ENCODE measurements at regions not wholly inside any gene's neighbourhood (a gene's known extent, or its start where the extent isn't known, plus 50 kb on each side); places are given as distances from the start of the nearest gene placed in this dataset.

- Histone ChIP-seq H3K9me3 (no peaks in the 10 kb centered on the region), H3K27ac (no peak overlapping the region), H3K27me3 (no peaks in the 10 kb centered on the region), H3K36me3 (no peaks in the 10 kb centered on the region), H3K4me3 (no peak overlapping the region), H3K4me1 (no peaks in the 10 kb centered on the region)
- TF ChIP-seq, protein P1, sequence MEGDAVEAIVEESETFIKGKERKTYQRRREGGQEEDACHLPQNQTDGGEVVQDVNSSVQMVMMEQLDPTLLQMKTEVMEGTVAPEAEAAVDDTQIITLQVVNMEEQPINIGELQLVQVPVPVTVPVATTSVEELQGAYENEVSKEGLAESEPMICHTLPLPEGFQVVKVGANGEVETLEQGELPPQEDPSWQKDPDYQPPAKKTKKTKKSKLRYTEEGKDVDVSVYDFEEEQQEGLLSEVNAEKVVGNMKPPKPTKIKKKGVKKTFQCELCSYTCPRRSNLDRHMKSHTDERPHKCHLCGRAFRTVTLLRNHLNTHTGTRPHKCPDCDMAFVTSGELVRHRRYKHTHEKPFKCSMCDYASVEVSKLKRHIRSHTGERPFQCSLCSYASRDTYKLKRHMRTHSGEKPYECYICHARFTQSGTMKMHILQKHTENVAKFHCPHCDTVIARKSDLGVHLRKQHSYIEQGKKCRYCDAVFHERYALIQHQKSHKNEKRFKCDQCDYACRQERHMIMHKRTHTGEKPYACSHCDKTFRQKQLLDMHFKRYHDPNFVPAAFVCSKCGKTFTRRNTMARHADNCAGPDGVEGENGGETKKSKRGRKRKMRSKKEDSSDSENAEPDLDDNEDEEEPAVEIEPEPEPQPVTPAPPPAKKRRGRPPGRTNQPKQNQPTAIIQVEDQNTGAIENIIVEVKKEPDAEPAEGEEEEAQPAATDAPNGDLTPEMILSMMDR (IDR thresholded peaks at IDR 0.05): peak; percentile 24 to 49 (median 28)
- DNase-seq: no peak
- intact Hi-C loops (cut with DNase I): no loop called here
- no peak for ATAC-seq
- no peak for FAIRE-seq
- WGBS, 2 donors: 27 to 48% methylated on average over 7 of the region's 7 CpGs
These were observed 433.6 kb downstream of the MAGEB5 start for GRCh38 chrX:26649534-26649933.

DNA sequence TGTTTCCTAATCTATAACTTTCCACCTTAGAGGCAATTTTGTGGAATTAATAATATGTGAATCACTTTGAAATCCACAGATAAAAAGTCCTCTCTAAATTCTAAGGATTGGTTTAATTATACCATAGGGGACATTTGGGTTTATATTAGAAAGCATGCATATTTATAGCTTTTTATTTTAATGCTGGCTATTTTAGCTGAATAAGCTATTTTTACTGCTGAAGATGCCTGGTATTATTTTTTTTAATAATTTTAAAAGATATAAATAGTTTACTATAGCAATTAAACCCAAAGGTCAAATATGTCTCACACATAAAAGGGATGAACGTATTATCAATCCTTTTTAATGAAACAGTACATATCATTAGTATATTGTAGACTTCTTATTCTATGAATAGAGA is 415.4 kb downstream of the MAGEB5 start:
- intact Hi-C loops (cut with DNase I): no loop called here
- Histone ChIP-seq H3K9me3 (no peaks in the 10 kb centered on the region), H3K27ac (no peak overlapping the region), H3K36me3 (no peaks in the 10 kb centered on the region), H3K4me3 (no peak overlapping the region), H3K4me1 (no peaks in the 10 kb centered on the region), H3K27me3 (no peaks in the 10 kb centered on the region)
- DNase-seq: no peak
- TF ChIP-seq, protein P1 (IDR thresholded peaks at IDR 0.05): no peak
- ATAC-seq: no peak
- FAIRE-seq: peak; percentile 9
- 64 to 75% methylated on average over 1 of the region's 1 CpG for WGBS, 2 donors

DNA sequence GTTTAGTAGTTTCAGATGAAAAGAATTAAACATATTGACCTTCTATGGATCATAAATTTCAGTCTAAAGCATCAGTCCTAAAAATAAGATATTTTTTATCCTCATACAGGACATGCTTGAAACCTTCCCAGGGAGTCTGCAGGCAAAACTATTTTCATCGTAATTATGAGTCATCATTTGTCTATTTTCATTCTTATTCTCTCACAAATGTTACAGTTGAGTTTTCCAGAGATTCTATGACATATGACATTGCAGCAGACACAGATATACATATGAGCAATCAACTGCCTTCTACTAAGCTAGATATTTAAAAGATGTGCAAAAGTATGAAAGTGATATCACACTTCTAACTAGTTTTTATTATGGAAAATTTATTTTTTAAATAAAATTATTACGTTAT is 398.0 kb downstream of the MAGEB5 start:
- Histone ChIP-seq H3K4me1 (no peaks in the 10 kb centered on the region), H3K36me3 (no peaks in the 10 kb centered on the region), H3K27ac (no peak overlapping the region), H3K4me3 (no peak overlapping the region), H3K27me3 (no peaks in the 10 kb centered on the region), H3K9me3 (no peaks in the 10 kb centered on the region)
- intact Hi-C loops (cut with DNase I): no loop called here
- FAIRE-seq: no peak
- TF ChIP-seq, protein P1 (IDR thresholded peaks at IDR 0.05): no peak
- 62 to 82% methylated on average over 2 of the region's 2 CpGs for WGBS, 2 donors
- DNase-seq: no peak
- no peak for ATAC-seq

DNA sequence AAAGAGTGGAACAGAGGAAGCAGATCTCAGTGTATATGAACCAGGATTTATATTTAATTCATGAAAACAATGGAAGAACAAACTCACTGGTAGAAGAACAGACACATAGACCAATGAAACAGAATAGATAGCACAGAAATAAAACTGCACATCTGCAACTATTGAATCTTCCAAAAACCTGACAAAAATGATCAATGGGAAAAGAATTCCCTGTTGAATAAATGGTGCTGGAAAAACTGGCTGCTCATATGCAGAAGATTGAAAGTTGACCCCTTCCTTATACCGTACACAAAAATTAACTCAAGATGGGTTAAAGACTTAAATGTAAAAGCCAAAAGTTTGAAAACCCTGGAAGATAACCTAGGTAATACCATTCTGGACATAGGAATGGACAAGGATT is 391.0 kb downstream of the MAGEB5 start:
- no peak for DNase-seq
- TF ChIP-seq, protein P1 (IDR thresholded peaks at IDR 0.05): no peak
- H3K27ac ChIP-seq: no peak overlapping the region
- intact Hi-C loops (cut with DNase I): no loop called here
- H3K36me3 ChIP-seq: no peaks in the 10 kb centered on the region
- no peak for ATAC-seq
- FAIRE-seq: no peak
- H3K27me3 ChIP-seq: peaks cover 0 to 10% (median 0%) of the 10 kb centered on the region in 4 donors
- no peak overlapping the region for H3K4me3 ChIP-seq
- WGBS, 2 donors: 91 to 92% methylated on average over 1 of the region's 1 CpG
- no peaks in the 10 kb centered on the region for H3K4me1 ChIP-seq
- no peaks in the 10 kb centered on the region for H3K9me3 ChIP-seq

DNA sequence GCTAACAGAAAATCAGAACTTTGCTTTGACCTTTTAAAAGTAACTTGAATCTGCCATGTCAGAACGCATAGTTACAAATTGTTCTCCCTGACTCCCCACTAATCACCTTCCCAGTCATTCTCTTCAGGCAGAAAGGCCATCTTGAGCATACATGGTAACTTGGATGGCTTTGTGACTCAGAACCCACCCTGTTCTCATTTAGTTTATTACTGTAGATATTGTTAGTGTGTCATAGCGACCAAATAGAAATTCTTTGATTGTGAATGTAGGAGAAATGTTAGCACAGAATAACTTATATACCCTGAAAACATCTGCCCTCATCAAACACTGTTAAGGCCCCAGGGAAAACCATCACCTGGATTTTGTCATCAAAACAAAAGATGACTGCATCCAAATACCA is 382.0 kb downstream of the MAGEB5 start:
- FAIRE-seq: no peak
- WGBS, 2 donors: 46 to 70% methylated on average over 2 of the region's 2 CpGs
- intact Hi-C loops (cut with DNase I): no loop called here

More for the DNA sequence above, 382.0 kb downstream of the MAGEB5 start:
- ATAC-seq (no peak), DNase-seq (no peak)
- TF ChIP-seq, protein P1 (IDR thresholded peaks at IDR 0.05): no peak
- Histone ChIP-seq H3K27me3 (peaks cover 0 to 7% (median 0%) of the 10 kb centered on the region in 4 donors), H3K27ac (no peak overlapping the region), H3K9me3 (no peaks in the 10 kb centered on the region), H3K4me1 (no peaks in the 10 kb centered on the region), H3K36me3 (no peaks in the 10 kb centered on the region), H3K4me3 (no peak overlapping the region)
